ENCODE measurements at regions not wholly inside any gene's neighbourhood (a gene's known extent, or its start where the extent isn't known, plus 50 kb on each side); places are given as distances from the start of the nearest gene placed in this dataset.

DNA sequence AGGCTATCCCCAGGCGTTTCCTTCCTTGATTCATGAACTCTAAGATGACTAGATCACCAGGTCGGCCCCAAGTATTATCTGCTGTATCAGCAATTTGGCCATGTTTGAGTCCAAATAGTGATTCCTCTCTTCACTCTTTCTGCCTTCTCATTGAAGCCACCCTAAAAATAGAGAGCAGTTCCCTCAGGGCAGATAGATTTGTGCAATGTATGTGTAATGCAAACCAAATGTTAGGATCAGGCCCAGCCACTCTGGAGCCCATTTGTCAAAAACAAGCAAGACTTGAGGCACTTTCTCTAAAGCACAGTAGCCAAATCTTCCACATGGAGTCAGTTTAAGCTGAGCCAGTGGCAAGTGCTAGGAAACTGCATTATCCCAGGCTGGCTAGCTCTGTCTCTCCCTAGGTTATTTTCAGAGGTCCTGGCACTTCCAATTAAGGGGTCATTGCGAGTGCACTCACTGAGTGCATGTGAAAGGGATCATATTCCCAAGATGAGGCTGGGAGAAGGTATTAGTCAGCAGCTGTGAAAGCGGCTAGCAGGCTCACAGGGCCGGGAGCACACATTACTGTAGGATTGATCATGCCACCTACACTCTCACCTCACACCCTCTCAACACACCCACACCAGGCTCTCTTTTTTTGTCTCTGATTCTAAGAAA lies 97.9 kb upstream of the RAB3GAP2 start:
- TF ChIP-seq, protein P1, sequence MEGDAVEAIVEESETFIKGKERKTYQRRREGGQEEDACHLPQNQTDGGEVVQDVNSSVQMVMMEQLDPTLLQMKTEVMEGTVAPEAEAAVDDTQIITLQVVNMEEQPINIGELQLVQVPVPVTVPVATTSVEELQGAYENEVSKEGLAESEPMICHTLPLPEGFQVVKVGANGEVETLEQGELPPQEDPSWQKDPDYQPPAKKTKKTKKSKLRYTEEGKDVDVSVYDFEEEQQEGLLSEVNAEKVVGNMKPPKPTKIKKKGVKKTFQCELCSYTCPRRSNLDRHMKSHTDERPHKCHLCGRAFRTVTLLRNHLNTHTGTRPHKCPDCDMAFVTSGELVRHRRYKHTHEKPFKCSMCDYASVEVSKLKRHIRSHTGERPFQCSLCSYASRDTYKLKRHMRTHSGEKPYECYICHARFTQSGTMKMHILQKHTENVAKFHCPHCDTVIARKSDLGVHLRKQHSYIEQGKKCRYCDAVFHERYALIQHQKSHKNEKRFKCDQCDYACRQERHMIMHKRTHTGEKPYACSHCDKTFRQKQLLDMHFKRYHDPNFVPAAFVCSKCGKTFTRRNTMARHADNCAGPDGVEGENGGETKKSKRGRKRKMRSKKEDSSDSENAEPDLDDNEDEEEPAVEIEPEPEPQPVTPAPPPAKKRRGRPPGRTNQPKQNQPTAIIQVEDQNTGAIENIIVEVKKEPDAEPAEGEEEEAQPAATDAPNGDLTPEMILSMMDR (IDR thresholded peaks at IDR 0.05; ENCODE audit: poor library complexity), result no peak
- no peak for TF ChIP-seq EZH2 (IDR thresholded peaks at IDR 0.05; ENCODE audit: borderline replicate concordance)

All from hepatocyte (in vitro differentiated cells).